NCI-H524 (cell line): ENCODE measurements at regions not wholly inside any gene's neighbourhood (a gene's known extent, or its start where the extent isn't known, plus 50 kb on each side); places are given as distances from the start of the nearest gene placed in this dataset.
"Not testable (repeated sequence)": the region's sequence is repeated elsewhere in the genome, so short reads cannot be mapped to it uniquely, and the experiment has no call there.

Experiments
- DNase-seq, 2 experiments: peaks; one replicate each; lab custom pipeline; 2025; lab: John Stamatoyannopoulos, UW

DNA sequence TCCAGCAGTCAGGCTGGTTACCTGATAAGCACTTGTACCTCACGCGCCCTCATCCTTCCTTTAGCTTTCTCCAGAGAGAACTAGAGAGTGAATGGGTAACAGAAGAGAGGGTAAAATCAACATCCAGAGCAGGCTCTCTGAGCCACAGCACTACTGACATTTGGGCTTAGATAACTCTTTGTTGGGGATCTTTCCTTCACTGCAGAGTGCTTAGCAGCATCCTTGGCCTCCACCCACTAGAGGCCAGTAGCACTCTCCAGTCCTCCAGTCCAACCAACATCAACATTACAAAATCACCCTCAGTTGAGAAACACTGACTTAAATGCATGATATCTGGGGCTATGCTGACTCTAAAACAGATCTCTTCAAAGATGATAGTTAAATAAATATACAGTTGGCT is 220.7 kb downstream of the TACR3 start:
- no peak for DNase-seq

DNA sequence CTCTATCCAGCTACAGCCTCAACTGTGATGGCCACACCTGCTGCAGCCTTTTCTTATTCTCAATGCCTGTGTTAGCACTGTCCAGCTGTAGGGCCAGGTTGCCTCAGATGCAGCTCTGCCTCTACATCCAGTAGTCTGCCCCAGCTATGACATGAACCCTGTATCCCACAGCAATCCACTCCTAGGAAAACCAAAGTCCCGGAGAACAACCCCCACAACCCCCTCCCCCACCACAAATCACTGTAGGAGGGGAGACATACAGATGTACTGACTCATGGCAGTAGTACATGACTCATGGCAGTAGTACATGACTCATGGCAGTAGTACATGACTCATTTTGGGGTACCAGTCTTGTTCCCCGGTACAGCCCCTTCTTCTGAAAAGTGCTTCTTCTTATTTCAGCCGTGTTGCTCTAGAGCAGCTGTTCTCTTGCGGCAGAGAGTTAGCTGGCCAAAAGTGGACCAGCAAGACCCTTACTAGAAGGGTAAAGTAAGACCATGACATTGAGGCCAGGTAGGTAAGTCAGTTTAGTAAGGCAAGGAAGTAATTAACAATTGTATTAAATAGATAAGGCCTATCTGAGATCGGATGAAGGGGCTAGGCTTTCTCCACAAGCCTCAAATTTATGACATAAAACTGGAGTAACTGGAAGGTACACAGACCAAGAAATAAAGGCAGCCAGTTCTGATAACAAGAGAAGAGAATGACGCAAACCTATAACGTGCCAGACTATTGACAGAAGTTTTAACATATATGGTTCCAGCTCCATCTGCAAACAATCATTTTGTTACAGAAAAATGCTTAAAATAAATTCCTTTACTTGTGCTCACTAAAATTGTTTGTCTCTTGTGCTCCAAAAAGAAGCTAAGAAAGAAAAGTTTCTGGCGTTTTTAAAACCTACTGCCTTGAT is 221.4 kb downstream of the TACR3 start:
- no peak for DNase-seq

DNA sequence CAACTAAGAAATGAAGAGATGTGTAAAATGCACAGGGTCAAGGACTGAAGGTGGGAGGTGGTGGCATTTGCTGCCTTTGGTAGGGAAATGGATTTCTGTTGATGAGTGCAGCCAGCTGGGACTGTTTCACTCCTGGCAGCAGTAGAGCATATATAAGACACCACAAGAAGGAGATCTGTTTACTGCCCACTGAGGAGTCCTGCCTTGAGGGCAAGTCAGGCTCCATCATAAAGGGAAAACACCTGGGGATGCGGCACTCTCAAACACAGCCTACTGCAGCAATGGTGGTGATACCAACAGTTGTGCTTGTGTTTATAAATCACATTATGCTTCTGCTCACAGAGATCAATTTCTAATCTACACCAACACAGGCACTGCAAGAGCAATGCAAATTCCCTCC is 222.1 kb downstream of the TACR3 start:
- DNase-seq = no peak

GRCh38 chr4:103496800-103497199 is 223.0 kb downstream of the TACR3 start:
- no peak for DNase-seq

- no peak for DNase-seq
Observed at GRCh38 chr4:103493450-103494159, 226.2 kb downstream of the TACR3 start.

DNA sequence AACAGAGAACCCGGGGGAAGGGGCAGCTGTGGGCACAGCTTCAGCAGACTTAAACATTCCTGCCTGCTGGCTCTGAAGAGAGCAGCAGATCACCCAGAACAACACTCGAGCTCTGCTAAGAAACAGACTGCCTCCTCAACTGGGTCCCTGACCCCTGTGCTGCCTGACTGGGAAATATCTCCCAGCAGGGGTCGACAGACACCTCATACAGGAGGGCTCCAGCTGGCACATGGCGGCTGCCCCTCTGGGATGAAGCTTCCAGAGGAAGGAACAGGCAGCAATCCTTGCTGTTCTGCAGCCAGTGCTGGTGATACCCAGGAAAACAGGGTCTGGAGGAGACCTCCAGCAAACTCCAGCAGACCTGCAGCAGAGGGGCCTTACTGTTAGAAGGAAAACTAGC is 234.5 kb downstream of the TACR3 start:
- DNase-seq = not testable (repeated sequence)

- DNase-seq = no peak
Observed at GRCh38 chr4:103484521-103484920, 235.3 kb downstream of the TACR3 start.

DNA sequence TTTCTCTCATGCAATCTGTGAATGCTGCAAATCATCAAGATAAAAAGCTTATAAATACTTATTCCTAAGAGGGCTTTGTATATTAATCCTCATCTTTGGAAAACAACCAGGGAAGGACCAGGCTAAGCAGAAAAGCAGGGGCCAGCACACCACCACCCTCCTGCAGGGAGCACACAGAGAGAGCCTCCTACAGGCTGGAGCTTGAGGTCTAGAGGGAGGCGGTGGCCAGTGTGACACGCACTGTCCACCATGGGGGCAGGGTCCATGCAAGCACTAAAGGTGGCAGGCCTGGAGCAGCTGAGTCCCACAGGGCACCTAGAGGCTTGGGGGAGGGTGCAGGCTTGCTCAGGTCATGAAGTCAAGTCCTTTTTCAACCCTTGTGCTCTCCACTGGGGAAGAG is 236.9 kb downstream of the TACR3 start:
- no peak for DNase-seq

DNA sequence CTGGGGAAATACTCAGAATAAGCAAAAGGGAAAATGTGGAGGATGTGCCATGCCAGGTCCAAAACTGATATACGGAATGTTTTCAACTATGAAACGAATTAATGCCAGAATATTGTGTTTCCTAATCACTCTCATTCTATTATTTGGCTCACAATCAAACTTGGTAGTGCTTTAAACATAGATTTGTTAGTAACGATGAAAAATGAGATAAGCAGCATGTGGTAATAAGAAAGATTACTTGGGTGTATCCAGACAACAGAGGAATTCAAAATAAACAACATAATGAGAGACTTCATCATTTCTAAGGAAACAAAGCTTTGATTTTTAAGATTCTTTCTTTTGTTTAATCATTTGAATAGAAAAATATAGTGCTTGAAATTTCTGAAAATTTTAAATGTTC is 237.3 kb downstream of the TACR3 start:
- no peak for DNase-seq

GRCh38 chr4:103478734-103479133 is 241.1 kb downstream of the TACR3 start:
- DNase-seq = peak in 1 of 2 experiments; percentile 5

DNA sequence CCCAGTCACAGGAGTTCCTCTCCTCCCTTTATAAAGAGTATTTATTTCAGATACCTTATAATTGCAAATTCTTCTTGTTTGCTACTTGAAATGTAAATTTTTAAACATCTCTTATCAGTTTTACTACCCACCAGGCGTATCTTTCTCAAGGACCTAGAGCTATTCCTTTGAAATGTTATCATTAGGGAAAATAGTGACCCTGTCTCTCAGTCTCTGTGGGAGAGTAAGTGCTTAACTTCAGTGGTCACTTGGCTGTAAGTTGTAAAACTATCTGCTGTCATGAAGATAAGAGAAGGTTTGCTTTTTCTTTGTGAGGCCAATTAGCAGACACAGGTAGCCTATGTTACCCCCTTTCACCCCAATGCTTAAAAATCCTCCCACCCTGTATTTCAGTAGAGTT is 241.6 kb downstream of the TACR3 start:
- DNase-seq = no peak

- no peak for DNase-seq
Observed at GRCh38 chr4:103457566-103457965, 259.4 kb upstream of the CENPE start.

- no peak for DNase-seq
Observed at GRCh38 chr4:103451341-103451740, 253.2 kb upstream of the CENPE start.

DNA sequence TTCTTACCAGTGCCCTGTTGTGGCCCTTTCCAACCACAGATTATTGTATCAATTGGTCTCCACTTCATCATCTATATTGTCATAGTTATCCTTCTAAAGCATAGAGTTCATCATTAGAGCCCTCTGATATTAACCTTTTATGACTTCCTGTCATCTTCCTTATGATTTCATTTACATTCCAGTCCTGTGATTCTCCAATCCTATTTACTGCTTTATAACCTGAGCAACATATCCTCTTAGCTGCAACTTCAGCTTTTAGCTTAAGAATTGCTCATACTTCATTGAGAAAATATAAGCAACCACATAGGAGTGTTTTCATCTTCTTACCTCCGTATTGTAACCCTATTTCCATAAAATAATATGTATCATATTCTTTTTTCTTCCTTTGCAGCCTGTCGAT is 252.6 kb upstream of the CENPE start:
- DNase-seq = no peak

DNA sequence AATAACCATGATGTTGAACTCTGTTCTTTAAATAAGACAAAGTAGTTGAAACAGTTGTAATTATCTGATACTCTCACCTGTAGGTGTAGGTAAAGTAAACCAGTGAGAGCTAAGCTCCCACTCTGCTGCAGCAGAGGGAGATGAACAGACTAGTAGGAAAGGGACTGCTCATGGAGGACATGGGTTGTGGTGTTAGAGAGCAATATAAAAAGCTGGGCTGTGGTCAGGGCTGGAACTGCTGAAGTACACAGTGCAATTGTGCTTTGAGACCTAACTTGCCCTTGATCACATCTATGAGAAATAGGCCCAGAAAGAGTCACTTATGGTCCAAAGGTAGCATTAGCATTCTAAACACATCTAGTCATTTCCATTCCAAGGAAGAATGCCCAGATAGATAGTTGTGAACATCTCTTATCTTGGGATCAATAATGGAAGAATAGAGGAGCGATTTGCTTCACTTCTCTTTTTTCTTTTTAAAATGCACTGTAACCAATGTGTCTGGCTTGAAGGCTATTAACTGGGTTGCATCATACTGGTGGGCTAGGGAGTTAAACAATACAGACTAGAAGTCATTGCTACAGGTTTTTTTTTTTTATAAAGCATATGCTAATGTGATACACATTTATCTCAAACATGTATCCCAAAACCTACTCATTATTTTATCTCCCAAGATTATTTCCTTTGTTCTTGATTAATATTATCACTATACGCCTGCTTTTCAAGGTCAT is 251.3 kb upstream of the CENPE start:
- no peak for DNase-seq

GRCh38 chr4:103445377-103445776 is 247.2 kb upstream of the CENPE start:
- no peak for DNase-seq

- no peak for DNase-seq
Observed at GRCh38 chr4:103443324-103443723, 245.2 kb upstream of the CENPE start.

- DNase-seq = no peak
Observed at GRCh38 chr4:103429283-103429682, 231.1 kb upstream of the CENPE start.

DNA sequence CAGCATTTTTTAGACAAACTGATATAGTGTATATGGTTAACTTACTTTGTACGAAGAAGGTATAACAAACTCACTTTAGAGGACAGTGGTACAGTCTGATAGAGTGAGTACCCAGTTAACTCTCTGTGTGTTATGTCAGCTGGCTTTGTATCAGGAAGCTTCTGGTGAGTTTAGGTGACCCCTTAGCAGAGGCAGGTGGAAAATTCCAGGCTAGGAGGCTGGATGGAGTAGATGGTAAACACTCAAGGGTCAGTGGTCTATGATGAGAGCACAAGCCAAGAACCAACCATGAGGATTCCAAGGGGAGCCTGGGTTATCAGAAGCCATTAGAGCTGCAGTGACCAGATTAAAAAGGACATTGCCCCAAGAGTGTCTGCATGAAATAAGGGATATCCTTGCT is 227.3 kb upstream of the CENPE start:
- no peak for DNase-seq

GRCh38 chr4:103424853-103425252 is 226.7 kb upstream of the CENPE start:
- DNase-seq = no peak

DNA sequence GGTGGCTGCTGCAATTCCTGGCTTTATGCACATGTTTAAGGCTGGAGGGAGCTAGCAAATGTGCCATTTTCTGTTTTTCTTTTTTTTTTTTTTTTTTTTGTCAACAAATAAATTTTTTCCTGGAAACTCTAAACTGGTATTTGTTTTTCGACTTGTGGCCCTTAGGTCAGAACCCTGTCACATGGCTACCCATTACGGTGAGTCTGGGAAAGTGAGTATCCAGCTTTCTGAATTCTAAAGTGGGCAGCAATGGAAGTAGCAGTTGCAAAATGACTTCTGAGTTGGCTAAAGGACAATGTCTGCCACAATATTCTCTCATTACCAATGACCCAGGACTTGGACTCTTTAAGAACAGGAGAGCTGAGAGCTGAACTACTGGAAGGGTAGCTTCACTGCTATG is 225.1 kb upstream of the CENPE start:
- no peak for DNase-seq

GRCh38 chr4:103422467-103423219 is 224.5 kb upstream of the CENPE start:
- DNase-seq = no peak
